KG1 (cell line): ENCODE measurements at regions not wholly inside any gene's neighbourhood (a gene's known extent, or its start where the extent isn't known, plus 50 kb on each side); places are given as distances from the start of the nearest gene placed in this dataset.

Experiments used
- DNase-seq: peaks from one replicate; lab custom pipeline; 2025; lab: John Stamatoyannopoulos, UW

- DNase-seq = no peak
Measured at GRCh38 chr1:244265507-244265906, 186.2 kb downstream of the ADSS2 start.

GRCh38 chr1:244269169-244269568 is 182.5 kb downstream of the ADSS2 start:
- no peak for DNase-seq

- no peak for DNase-seq
Measured at GRCh38 chr1:244271004-244271403, 180.7 kb downstream of the ADSS2 start.

- no peak for DNase-seq
Measured at GRCh38 chr1:244271691-244272308, 179.9 kb downstream of the ADSS2 start.

GRCh38 chr1:244272471-244273261 is 179.0 kb downstream of the ADSS2 start:
- peak; percentile 46 for DNase-seq

GRCh38 chr1:244273262-244273844 is 178.4 kb downstream of the ADSS2 start:
- no peak for DNase-seq

GRCh38 chr1:244273845-244274619 is 177.7 kb downstream of the ADSS2 start:
- DNase-seq = no peak

- DNase-seq = no peak
Measured at GRCh38 chr1:244276646-244277045, 175.1 kb downstream of the ADSS2 start.

GRCh38 chr1:244280201-244280600 is 171.5 kb downstream of the ADSS2 start:
- DNase-seq = no peak

- DNase-seq = no peak
Measured at GRCh38 chr1:244280859-244281258, 170.8 kb downstream of the ADSS2 start.

GRCh38 chr1:244283772-244284171 is 167.9 kb downstream of the ADSS2 start:
- no peak for DNase-seq

GRCh38 chr1:244284641-244285156 is 167.0 kb downstream of the ADSS2 start:
- no peak for DNase-seq

- DNase-seq = no peak
Measured at GRCh38 chr1:244286341-244286740, 165.4 kb downstream of the ADSS2 start.

GRCh38 chr1:244287726-244288125 is 164.0 kb downstream of the ADSS2 start:
- DNase-seq = no peak

- no peak for DNase-seq
Measured at GRCh38 chr1:244288663-244289062, 163.0 kb downstream of the ADSS2 start.

- DNase-seq = no peak
Measured at GRCh38 chr1:244289991-244290785, 161.5 kb downstream of the ADSS2 start.

GRCh38 chr1:244291236-244292201 is 160.2 kb downstream of the ADSS2 start:
- DNase-seq = no peak

- no peak for DNase-seq
Measured at GRCh38 chr1:244294599-244295224, 157.0 kb downstream of the ADSS2 start.

GRCh38 chr1:244296003-244296402 is 155.7 kb downstream of the ADSS2 start:
- no peak for DNase-seq

GRCh38 chr1:244296447-244296846 is 155.3 kb downstream of the ADSS2 start:
- DNase-seq = no peak
